OCI-LY7 (cell line): ENCODE measurements at regions not wholly inside any gene's neighbourhood (a gene's known extent, or its start where the extent isn't known, plus 50 kb on each side); places are given as distances from the start of the nearest gene placed in this dataset.

ENCODE experiments used
- CTCF ChIP-seq: fragments of 200-600 bp; sonication (generic); conservative IDR thresholded peaks from 2 replicates; pipeline ENCODE4 v1.5.1; 2014; ENCODE audit warnings: mild to moderate bottlenecking, antibody characterized with exemption, low read length, moderate library complexity, mixed read lengths
- EZH2phosphoT487 ChIP-seq: fragments of 200-600 bp; sonication (generic); IDR thresholded peaks from 2 replicates; pipeline ENCODE4 v1.6.1; 2018; ENCODE audit warnings: low read depth, borderline replicate concordance, mild to moderate bottlenecking, mixed run types, antibody characterized with exemption, low read length, moderate library complexity, mixed read lengths

- no peak for TF ChIP-seq CTCF
- TF ChIP-seq EZH2phosphoT487 = no peak
These were observed 321.4 kb upstream of the DPH6 start for GRCh38 chr15:35867356-35867755.
